Endodermal cell (in vitro differentiated cells): ENCODE measurements at regions not wholly inside any gene's neighbourhood (a gene's known extent, or its start where the extent isn't known, plus 50 kb on each side); places are given as distances from the start of the nearest gene placed in this dataset.

Experiments used
- DNase-seq: peaks from one replicate; pipeline ENCODE4 v3.0.0-alpha.2; 2017
- H3K27ac ChIP-seq: 2 replicates; pipeline ENCODE4 v1.5.1; 2013; ENCODE audit warnings: mild to moderate bottlenecking, low read depth, low read length, moderate library complexity
- H3K27me3 ChIP-seq: 2 replicates; pipeline ENCODE4 v1.6.1; 2013; ENCODE audit warnings: mild to moderate bottlenecking, low read length, moderate library complexity; ENCODE audit not compliant: insufficient read depth, control insufficient read depth, poor library complexity, severe bottlenecking
- H3K36me3 ChIP-seq: 2 replicates; pipeline ENCODE4 v1.7.0; 2013; ENCODE audit warnings: mild to moderate bottlenecking, low read length, moderate library complexity; ENCODE audit not compliant: control insufficient read depth, insufficient read depth
- H3K4me1 ChIP-seq: one replicate; pipeline ENCODE4 v1.7.0; 2013; ENCODE audit warnings: low read length; ENCODE audit not compliant: control insufficient read depth, insufficient read depth
- H3K4me3 ChIP-seq: 2 replicates; pipeline ENCODE4 v1.5.1; 2013; ENCODE audit warnings: mild to moderate bottlenecking, low read length, moderate library complexity
- H3K9ac ChIP-seq: 2 replicates; pipeline ENCODE4 v1.6.1; 2013; ENCODE audit warnings: mild to moderate bottlenecking, low read length, moderate library complexity; ENCODE audit not compliant: poor library complexity, severe bottlenecking; ENCODE audit errors: extremely low read depth
- H3K9me3 ChIP-seq: 2 replicates; pipeline ENCODE4 v1.6.1; 2013; ENCODE audit warnings: mild to moderate bottlenecking, low read length, moderate library complexity; ENCODE audit not compliant: control insufficient read depth
- H3K27ac Mint-ChIP-seq: 2 replicates; pipeline ENCODE4 v1.8.0; 2020; ENCODE audit warnings: mixed read lengths
- H3K27me3 Mint-ChIP-seq: 2 replicates; pipeline ENCODE4 v1.8.0; 2021; ENCODE audit warnings: mild to moderate bottlenecking, mixed read lengths; ENCODE audit not compliant: insufficient read depth
- H3K36me3 Mint-ChIP-seq: 2 replicates; pipeline ENCODE4 v1.8.0; 2020; ENCODE audit warnings: low read depth, mixed read lengths
- H3K4me1 Mint-ChIP-seq: 2 replicates; pipeline ENCODE4 v1.8.0; 2020; ENCODE audit warnings: mixed read lengths
- H3K4me3 Mint-ChIP-seq: 2 replicates; pipeline ENCODE4 v1.8.0; 2020; ENCODE audit warnings: mild to moderate bottlenecking, moderate library complexity, mixed read lengths
- H3K9me3 Mint-ChIP-seq: 2 replicates; pipeline ENCODE4 v1.8.0; 2020; ENCODE audit warnings: mild to moderate bottlenecking, mixed read lengths
- CTCF ChIP-seq: fragments of 200-600 bp; sonication (generic); conservative IDR thresholded peaks from 2 replicates; pipeline ENCODE4 v1.5.0; 2021; ENCODE audit warnings: antibody characterized with exemption, mild to moderate bottlenecking
- WGBS, 2 experiments: methylation state at CpG; one replicate each; pipeline versions ENCODE4 v1.1.5 to v1.1.7; 2013; ENCODE audit warnings: missing lambda C conversion rate in 2 of 2, mixed read lengths in 1 of 2; ENCODE audit not compliant: insufficient coverage in 1 of 2, insufficient read length in 1 of 2; 5-methylcytosine and 5-hydroxymethylcytosine counted together

GRCh38 chr1:115164484-115164883 lies 75.2 kb upstream of the TSPAN2 start:
- no peak for TF ChIP-seq CTCF
- WGBS, 2 experiments, result 95 to 100% methylated on average over 1 of the region's 1 CpG
- H3K27me3 ChIP-seq, result no peaks in the 10 kb centered on the region
- no peaks in the 10 kb centered on the region for H3K4me1 ChIP-seq
- no peaks in the 10 kb centered on the region for H3K36me3 Mint-ChIP-seq
- H3K4me1 Mint-ChIP-seq, result no peaks in the 10 kb centered on the region
- H3K4me3 ChIP-seq, result no peak overlapping the region
- H3K27ac ChIP-seq, result no peak overlapping the region
- no peaks in the 10 kb centered on the region for H3K9me3 ChIP-seq
- H3K27me3 Mint-ChIP-seq, result no peaks in the 10 kb centered on the region
- H3K9ac ChIP-seq, result no peak overlapping the region
- H3K36me3 ChIP-seq, result no peaks in the 10 kb centered on the region
- H3K4me3 Mint-ChIP-seq, result no peak overlapping the region
- H3K27ac Mint-ChIP-seq, result no peak overlapping the region
- DNase-seq, result no peak
- no peaks in the 10 kb centered on the region for H3K9me3 Mint-ChIP-seq

GRCh38 chr1:115160728-115161127 lies 71.4 kb upstream of the TSPAN2 start:
- H3K9me3 Mint-ChIP-seq, result no peaks in the 10 kb centered on the region
- H3K36me3 Mint-ChIP-seq, result no peaks in the 10 kb centered on the region
- H3K9me3 ChIP-seq, result no peaks in the 10 kb centered on the region
- H3K27me3 ChIP-seq, result no peaks in the 10 kb centered on the region
- no peaks in the 10 kb centered on the region for H3K4me1 ChIP-seq
- TF ChIP-seq CTCF, result no peak
- H3K4me3 Mint-ChIP-seq, result no peak overlapping the region
- H3K27ac ChIP-seq, result no peak overlapping the region
- H3K27me3 Mint-ChIP-seq, result no peaks in the 10 kb centered on the region
- H3K9ac ChIP-seq, result no peak overlapping the region
- H3K4me3 ChIP-seq, result no peak overlapping the region
- no peak overlapping the region for H3K27ac Mint-ChIP-seq
- DNase-seq, result no peak
- H3K36me3 ChIP-seq, result no peaks in the 10 kb centered on the region
- H3K4me1 Mint-ChIP-seq, result no peaks in the 10 kb centered on the region

GRCh38 chr1:115159958-115160357 lies 70.7 kb upstream of the TSPAN2 start:
- H3K4me1 Mint-ChIP-seq, result no peaks in the 10 kb centered on the region
- Histone ChIP-seq H3K36me3 (no peaks in the 10 kb centered on the region), H3K9ac (no peak overlapping the region), H3K9me3 (no peaks in the 10 kb centered on the region), H3K27me3 (no peaks in the 10 kb centered on the region), H3K27ac (no peak overlapping the region), H3K4me1 (no peaks in the 10 kb centered on the region), H3K4me3 (no peak overlapping the region)
- no peak for TF ChIP-seq CTCF
- no peak overlapping the region for H3K4me3 Mint-ChIP-seq
- H3K9me3 Mint-ChIP-seq, result no peaks in the 10 kb centered on the region
- no peaks in the 10 kb centered on the region for H3K27me3 Mint-ChIP-seq
- H3K27ac Mint-ChIP-seq, result no peak overlapping the region
- DNase-seq, result no peak
- H3K36me3 Mint-ChIP-seq, result no peaks in the 10 kb centered on the region
